Astrocyte of the cerebellum (primary cell): ENCODE measurements at regions not wholly inside any gene's neighbourhood (a gene's known extent, or its start where the extent isn't known, plus 50 kb on each side); places are given as distances from the start of the nearest gene placed in this dataset.

ENCODE experiments used
- DNase-seq: peaks from one replicate; pipeline ENCODE4 v3.0.0-alpha.2; 2011; ENCODE audit warnings: low read depth
- H3K4me3 ChIP-seq: 2 replicates; pipeline ENCODE4 v1.5.1; 2011; ENCODE audit warnings: mild to moderate bottlenecking, low read depth, low read length, moderate library complexity
- in situ Hi-C: cut with HindIII; loops from 2 replicates; pipeline ENCODE4 v1.10.0; 2017; ENCODE audit warnings: low sequenced_read_pairs
- TF ChIP-seq, protein P1 (sequence below): IDR thresholded peaks from 2 replicates; pipeline ENCODE4 v1.5.1; 2012; ENCODE audit warnings: low read length, low read depth, moderate library complexity, mild to moderate bottlenecking; ENCODE audit errors: missing control alignments

DNA sequence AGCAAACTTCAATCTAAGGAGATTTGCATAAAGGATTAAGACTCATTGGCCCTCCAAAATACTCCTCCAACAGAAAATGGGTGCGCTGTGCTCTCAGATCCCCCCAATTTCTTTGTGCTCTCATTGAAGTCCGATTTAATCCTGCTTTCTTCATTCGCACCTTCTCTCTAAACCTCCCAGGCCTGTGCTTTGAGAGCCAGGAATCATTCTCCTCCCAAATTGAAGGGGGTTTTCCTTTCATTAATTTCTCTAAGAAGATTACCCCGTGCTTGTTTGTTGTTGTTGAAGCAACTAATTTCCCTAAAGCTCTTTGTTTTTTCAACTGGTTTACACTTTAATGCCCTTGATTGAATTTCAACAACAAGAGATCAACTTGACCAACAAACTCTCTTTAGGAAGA, 304.2 kb upstream of the IRX3 start:
- in situ Hi-C loops = no loop called here
- DNase-seq = no peak
- TF ChIP-seq, protein P1, sequence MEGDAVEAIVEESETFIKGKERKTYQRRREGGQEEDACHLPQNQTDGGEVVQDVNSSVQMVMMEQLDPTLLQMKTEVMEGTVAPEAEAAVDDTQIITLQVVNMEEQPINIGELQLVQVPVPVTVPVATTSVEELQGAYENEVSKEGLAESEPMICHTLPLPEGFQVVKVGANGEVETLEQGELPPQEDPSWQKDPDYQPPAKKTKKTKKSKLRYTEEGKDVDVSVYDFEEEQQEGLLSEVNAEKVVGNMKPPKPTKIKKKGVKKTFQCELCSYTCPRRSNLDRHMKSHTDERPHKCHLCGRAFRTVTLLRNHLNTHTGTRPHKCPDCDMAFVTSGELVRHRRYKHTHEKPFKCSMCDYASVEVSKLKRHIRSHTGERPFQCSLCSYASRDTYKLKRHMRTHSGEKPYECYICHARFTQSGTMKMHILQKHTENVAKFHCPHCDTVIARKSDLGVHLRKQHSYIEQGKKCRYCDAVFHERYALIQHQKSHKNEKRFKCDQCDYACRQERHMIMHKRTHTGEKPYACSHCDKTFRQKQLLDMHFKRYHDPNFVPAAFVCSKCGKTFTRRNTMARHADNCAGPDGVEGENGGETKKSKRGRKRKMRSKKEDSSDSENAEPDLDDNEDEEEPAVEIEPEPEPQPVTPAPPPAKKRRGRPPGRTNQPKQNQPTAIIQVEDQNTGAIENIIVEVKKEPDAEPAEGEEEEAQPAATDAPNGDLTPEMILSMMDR = no peak
- H3K4me3 ChIP-seq = no peak overlapping the region

DNA sequence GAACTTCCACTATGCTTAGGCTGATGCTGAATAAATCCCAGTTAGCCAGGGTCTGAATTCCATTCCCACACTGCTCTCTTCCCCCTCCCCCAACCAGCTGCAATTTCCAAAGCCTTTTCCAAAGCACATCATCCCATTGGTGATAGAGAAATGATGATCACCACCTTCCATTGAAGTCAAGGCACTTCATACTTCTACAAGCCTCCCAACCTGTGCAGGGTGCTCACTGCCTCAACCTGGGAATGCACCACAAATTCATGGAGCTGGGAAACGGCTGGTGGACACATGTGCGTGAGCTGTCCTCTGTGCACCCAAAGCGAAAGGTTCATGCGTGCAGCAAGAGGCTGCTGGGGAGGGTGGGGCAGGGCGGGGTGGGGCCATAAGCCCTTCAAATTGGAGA, 302.7 kb upstream of the IRX3 start:
- in situ Hi-C loops = no loop called here
- TF ChIP-seq, protein P1 = no peak

DNA sequence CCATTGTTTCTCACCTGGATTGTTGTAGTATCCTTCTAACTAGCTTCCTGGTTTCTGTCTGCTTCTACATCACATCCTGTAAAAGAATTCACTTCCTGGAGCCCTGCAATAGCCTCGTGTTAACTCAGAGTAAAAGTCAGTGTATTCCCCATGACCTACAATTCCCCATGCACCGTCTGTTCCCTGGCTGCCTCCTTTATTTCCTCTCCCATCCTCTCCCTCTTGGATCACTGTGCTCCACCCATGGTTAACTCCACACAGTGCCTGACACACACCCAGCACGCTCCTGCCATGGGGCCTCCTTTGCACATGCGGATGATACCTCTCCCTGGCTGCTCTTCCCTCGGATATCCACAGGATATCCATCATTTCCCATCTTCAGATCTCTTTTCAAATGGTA, 301.4 kb upstream of the IRX3 start:
- in situ Hi-C loops = no loop called here
- TF ChIP-seq, protein P1 = no peak
- H3K4me3 ChIP-seq = no peak overlapping the region
- DNase-seq = no peak

More for the DNA sequence above, 302.7 kb upstream of the IRX3 start:
- no peak overlapping the region for H3K4me3 ChIP-seq
- DNase-seq = no peak

DNA sequence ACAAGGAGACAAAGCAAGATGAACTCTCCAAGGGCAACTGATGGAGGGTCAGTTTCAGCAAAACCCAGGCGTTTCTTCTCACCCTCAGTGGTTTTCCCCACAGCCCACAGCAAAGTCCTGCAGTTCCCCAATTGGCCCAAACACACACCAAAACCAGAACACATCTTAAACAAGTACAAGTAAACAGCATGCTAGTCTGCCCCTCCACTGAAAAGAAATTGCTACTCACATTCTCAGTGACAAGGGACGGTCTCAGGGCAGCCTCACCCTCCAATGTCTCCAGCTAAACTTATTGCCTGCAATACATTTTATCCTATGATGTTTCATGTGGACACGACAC, 300.6 kb upstream of the IRX3 start:
- DNase-seq = no peak
- in situ Hi-C loops = no loop called here
- TF ChIP-seq, protein P1 = no peak
- no peak overlapping the region for H3K4me3 ChIP-seq

DNA sequence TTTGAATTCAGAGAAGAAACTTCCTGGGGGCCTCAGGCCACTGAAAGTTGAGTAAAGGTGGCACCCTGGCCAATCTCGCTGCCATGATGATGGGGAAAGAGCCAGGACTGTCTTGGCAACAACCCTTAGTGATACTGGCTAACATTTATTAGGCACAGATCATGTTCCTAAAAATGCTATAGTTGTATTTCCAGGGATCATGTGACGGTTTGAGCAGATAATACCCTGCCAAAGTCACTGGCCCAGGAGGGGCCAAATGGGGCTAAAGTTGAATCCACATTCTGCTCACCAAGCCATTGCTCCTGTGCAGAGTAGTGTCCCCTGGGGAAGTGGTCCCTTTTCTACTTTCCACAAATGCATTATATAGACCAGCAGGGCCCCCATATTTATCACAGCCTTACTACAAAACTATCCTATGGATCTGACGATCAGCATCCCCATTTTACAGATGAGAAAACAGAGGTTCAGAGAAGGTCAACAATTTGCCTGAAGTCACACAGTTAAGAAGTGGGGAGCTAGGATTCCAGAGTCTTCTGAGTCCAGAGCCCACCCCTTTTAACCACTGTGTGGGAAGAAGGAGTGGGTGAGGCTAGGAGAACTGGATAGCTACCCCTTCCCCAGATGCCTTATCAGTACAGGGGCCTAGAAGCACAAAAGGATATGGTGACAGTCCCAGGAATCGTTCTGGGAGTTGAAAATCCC, 300.0 kb upstream of the IRX3 start:
- DNase-seq = no peak
- TF ChIP-seq, protein P1 = no peak
- in situ Hi-C loops = no loop called here
- no peak overlapping the region for H3K4me3 ChIP-seq

DNA sequence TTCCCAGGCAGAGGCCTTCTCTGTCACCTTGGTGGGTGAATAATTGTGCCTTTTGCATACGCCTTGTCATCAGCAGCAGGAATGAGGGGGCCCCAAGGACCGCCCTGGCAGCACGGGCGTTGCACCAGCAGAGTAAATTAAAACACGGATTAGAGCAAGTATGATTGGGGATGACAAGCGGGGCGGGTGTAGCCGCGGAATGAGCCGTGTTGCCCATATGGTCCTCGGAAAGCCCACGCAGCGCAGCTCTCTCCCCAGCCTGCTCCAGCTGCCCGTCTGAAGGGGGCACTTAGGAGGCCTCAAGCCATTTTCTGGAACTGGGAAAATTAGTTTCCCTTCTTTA, 299.4 kb upstream of the IRX3 start:
- in situ Hi-C loops = no loop called here
- TF ChIP-seq, protein P1 = no peak
- H3K4me3 ChIP-seq = no peak overlapping the region
- no peak for DNase-seq
